Kidney (tissue), 13 donors: ENCODE measurements at regions not wholly inside any gene's neighbourhood (a gene's known extent, or its start where the extent isn't known, plus 50 kb on each side); places are given as distances from the start of the nearest gene placed in this dataset.

ENCODE experiments used
- DNase-seq, 5 donors: peaks; one replicate each; pipeline ENCODE4 v3.0.0-alpha.2; 2013 to 2020
- FAIRE-seq: peaks from 2 replicates; lab custom pipeline; 2012; peaks lifted over from hg19 to GRCh38; lab: Jason Lieb, UNC
- H3K27ac ChIP-seq, 2 donors: one replicate each; pipeline ENCODE4 v1.7.0; 2013; ENCODE audit warnings: low read depth in 2 of 2, low read length in 2 of 2, inconsistent platforms in 1 of 2
- H3K27me3 ChIP-seq: one replicate; pipeline ENCODE4 v1.7.1; 2013; ENCODE audit warnings: low read length, inconsistent platforms; ENCODE audit not compliant: control insufficient read depth, insufficient read depth
- H3K36me3 ChIP-seq, 3 donors: one replicate each; pipeline versions ENCODE4 v1.7.0 to v1.7.1; 2013; ENCODE audit warnings: low read length in 3 of 3, control low read depth in 1 of 3, inconsistent platforms in 1 of 3; ENCODE audit not compliant: insufficient read depth in 3 of 3, control insufficient read depth in 2 of 3
- H3K4me1 ChIP-seq, 3 donors: one replicate each; pipeline versions ENCODE4 v1.7.0 to v1.7.1; 2013; ENCODE audit warnings: low read length in 3 of 3, inconsistent platforms in 1 of 3, low read depth in 1 of 3; ENCODE audit not compliant: control insufficient read depth in 2 of 3, insufficient read depth in 2 of 3
- H3K4me3 ChIP-seq, 3 donors: one replicate each; pipeline versions ENCODE4 v1.7.0 to v1.8.1; 2013; ENCODE audit warnings: low read length in 3 of 3, control low read depth in 1 of 3, inconsistent platforms in 1 of 3
- H3K9ac ChIP-seq, 3 donors: one replicate each; pipeline versions ENCODE4 v1.7.0 to v1.7.1; 2013; ENCODE audit warnings: low read length in 3 of 3, control low read depth in 1 of 3, inconsistent platforms in 1 of 3
- H3K9me3 ChIP-seq, 3 donors: one replicate each; pipeline versions ENCODE4 v1.7.0 to v1.7.1; 2013; ENCODE audit warnings: low read length in 3 of 3, control low read depth in 1 of 3, inconsistent platforms in 1 of 3; ENCODE audit not compliant: control insufficient read depth in 2 of 3, insufficient read depth in 1 of 3
- intact Hi-C: fragments of 100-400 bp; cut with DNase I; formaldehyde crosslinking; loops from one replicate; pipeline ENCODE4 v1.11.1; 2022
- TF ChIP-seq, protein P1 (sequence below): IDR thresholded peaks from 3 replicates; pipeline ENCODE4 v1.5.1; 2012; ENCODE audit warnings: mild to moderate bottlenecking, moderate library complexity, borderline replicate concordance; ENCODE audit not compliant: insufficient read depth; ENCODE audit errors: extremely low read depth
- donor health status: control.
- donor health status: control.
- donor health status: control.
- donor health status: control.
- donor health status: control.
- donor health status: DM: yes; HTN: yes; CAD: no.
- donor health status: Normal renal cell carcinoma (clear cell type).

DNA sequence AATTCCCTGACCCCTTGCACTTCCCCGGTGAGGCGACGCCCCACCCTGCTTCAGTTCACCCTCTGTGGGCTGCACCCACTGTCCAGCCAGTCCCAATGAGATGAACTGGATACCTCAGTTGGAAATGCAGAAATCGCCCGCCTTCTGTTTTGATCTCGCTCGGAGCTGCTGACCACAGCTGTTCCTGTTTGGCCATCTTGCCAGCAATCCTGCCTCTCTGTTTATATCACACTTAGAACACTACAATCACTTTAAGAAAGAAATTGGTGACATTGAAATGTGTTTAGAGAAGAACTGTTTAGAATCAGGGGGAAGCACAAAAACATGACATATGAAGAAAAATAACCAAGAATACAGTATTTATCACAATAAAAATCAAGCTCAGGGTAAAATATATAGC, 127.5 kb upstream of the SUCLG2 start:
- Histone ChIP-seq H3K9me3 (no peaks in the 10 kb centered on the region), H3K27me3 (no peaks in the 10 kb centered on the region), H3K27ac (no peak overlapping the region), H3K4me1 (no peaks in the 10 kb centered on the region), H3K9ac (no peak overlapping the region), H3K4me3 (no peak overlapping the region), H3K36me3 (no peaks in the 10 kb centered on the region)
- no peak for FAIRE-seq
- TF ChIP-seq, protein P1, sequence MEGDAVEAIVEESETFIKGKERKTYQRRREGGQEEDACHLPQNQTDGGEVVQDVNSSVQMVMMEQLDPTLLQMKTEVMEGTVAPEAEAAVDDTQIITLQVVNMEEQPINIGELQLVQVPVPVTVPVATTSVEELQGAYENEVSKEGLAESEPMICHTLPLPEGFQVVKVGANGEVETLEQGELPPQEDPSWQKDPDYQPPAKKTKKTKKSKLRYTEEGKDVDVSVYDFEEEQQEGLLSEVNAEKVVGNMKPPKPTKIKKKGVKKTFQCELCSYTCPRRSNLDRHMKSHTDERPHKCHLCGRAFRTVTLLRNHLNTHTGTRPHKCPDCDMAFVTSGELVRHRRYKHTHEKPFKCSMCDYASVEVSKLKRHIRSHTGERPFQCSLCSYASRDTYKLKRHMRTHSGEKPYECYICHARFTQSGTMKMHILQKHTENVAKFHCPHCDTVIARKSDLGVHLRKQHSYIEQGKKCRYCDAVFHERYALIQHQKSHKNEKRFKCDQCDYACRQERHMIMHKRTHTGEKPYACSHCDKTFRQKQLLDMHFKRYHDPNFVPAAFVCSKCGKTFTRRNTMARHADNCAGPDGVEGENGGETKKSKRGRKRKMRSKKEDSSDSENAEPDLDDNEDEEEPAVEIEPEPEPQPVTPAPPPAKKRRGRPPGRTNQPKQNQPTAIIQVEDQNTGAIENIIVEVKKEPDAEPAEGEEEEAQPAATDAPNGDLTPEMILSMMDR, result no peak
- DNase-seq, result no peak
- intact Hi-C loops, result no loop called here

- H3K4me1 ChIP-seq, result no peaks in the 10 kb centered on the region
- FAIRE-seq (no peak), DNase-seq (no peak)
- no peaks in the 10 kb centered on the region for H3K27me3 ChIP-seq
- no peaks in the 10 kb centered on the region for H3K9me3 ChIP-seq
- no peak overlapping the region for H3K9ac ChIP-seq
- H3K36me3 ChIP-seq, result no peaks in the 10 kb centered on the region
- no peak overlapping the region for H3K4me3 ChIP-seq
- H3K27ac ChIP-seq, result no peak overlapping the region
- intact Hi-C loops, result no loop called here
- TF ChIP-seq, protein P1, result no peak
These were observed 126.8 kb upstream of the SUCLG2 start for GRCh38 chr3:67781218-67781617.

DNA sequence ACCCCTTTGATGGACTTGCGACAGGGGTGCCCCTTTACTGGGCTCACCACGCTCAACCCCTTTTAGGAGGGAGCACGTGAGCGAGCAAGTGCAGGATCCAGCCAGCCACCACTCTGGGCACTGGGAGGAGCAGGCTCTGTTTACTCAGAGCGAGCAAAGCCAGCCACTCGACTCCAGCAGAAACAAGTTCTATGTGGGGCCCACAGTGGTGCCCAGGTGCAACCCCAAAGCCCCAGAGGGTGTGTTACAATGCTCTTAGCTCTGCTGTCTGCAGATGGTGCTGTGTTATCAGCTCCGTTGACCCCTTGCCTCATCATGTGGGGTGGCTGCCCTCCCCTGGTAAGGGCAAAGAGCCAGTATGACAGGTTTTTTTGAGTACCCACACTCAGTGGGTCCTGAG, 120.3 kb upstream of the SUCLG2 start:
- no peak for FAIRE-seq

More for the DNA sequence above, 120.3 kb upstream of the SUCLG2 start:
- H3K9me3 ChIP-seq, result no peaks in the 10 kb centered on the region
- no peak overlapping the region for H3K27ac ChIP-seq
- H3K9ac ChIP-seq, result no peak overlapping the region
- no peak overlapping the region for H3K4me3 ChIP-seq
- no peaks in the 10 kb centered on the region for H3K4me1 ChIP-seq
- DNase-seq, result no peak
- H3K36me3 ChIP-seq, result no peaks in the 10 kb centered on the region
- H3K27me3 ChIP-seq, result no peaks in the 10 kb centered on the region
- intact Hi-C loops, result no loop called here
- TF ChIP-seq, protein P1, result no peak
